Bronchial epithelial cell (primary cell): ENCODE measurements at regions not wholly inside any gene's neighbourhood (a gene's known extent, or its start where the extent isn't known, plus 50 kb on each side); places are given as distances from the start of the nearest gene placed in this dataset.

Experiments
- DNase-seq: peaks from one replicate; pipeline ENCODE4 v3.0.0-alpha.2; 2010; ENCODE audit warnings: low read depth
- FAIRE-seq: peaks from 2 replicates; lab custom pipeline; 2011; peaks lifted over from hg19 to GRCh38; lab: Jason Lieb, UNC
- H3K27me3 ChIP-seq: 2 replicates; pipeline ENCODE4 v1.5.1; 2011; ENCODE audit warnings: low read length; ENCODE audit not compliant: control insufficient read depth, insufficient read depth
- H3K36me3 ChIP-seq: 2 replicates; pipeline ENCODE4 v1.5.1; 2011; ENCODE audit warnings: low read length; ENCODE audit not compliant: control insufficient read depth, insufficient read depth
- H3K4me3 ChIP-seq: 2 replicates; pipeline ENCODE4 v1.5.1; 2011; ENCODE audit warnings: mild to moderate bottlenecking, low read depth, low read length, control low read depth
- TF ChIP-seq, protein P1 (sequence below): IDR thresholded peaks from 2 replicates; pipeline ENCODE4 v1.5.1; 2011; ENCODE audit warnings: mild to moderate bottlenecking, moderate library complexity, low read length, control low read depth, inconsistent platforms; ENCODE audit not compliant: insufficient read depth, severe bottlenecking

- DNase-seq (no peak), FAIRE-seq (no peak)
- Histone ChIP-seq H3K27me3 (no peaks in the 10 kb centered on the region), H3K4me3 (no peak overlapping the region), H3K36me3 (no peaks in the 10 kb centered on the region)
- TF ChIP-seq, protein P1, sequence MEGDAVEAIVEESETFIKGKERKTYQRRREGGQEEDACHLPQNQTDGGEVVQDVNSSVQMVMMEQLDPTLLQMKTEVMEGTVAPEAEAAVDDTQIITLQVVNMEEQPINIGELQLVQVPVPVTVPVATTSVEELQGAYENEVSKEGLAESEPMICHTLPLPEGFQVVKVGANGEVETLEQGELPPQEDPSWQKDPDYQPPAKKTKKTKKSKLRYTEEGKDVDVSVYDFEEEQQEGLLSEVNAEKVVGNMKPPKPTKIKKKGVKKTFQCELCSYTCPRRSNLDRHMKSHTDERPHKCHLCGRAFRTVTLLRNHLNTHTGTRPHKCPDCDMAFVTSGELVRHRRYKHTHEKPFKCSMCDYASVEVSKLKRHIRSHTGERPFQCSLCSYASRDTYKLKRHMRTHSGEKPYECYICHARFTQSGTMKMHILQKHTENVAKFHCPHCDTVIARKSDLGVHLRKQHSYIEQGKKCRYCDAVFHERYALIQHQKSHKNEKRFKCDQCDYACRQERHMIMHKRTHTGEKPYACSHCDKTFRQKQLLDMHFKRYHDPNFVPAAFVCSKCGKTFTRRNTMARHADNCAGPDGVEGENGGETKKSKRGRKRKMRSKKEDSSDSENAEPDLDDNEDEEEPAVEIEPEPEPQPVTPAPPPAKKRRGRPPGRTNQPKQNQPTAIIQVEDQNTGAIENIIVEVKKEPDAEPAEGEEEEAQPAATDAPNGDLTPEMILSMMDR, result no peak
These were observed 211.1 kb upstream of the CADM1 start for GRCh38 chr11:115715251-115715770.

DNA sequence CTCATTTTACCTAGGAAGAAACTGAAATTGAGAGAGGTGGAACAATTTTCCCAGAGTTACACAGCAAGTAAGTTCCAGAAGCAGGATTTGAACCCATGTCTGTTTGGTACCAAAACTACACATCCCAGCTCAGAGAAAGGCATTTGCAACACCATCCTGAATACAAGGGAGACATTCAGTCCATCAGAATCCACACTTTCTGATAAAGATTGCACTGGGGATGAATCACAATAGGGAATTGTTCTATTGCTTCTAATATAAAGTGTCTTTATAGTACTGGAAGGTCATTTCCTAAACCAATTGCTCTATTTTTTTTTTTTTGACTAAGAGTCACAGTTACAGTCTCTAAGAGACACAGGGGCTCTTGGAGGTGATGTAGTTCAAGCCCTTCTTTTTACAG, 208.1 kb upstream of the CADM1 start:
- Histone ChIP-seq H3K27me3 (no peaks in the 10 kb centered on the region), H3K36me3 (no peaks in the 10 kb centered on the region), H3K4me3 (no peak overlapping the region)
- FAIRE-seq, result no peak
- TF ChIP-seq, protein P1, result no peak
- DNase-seq, result no peak

- Histone ChIP-seq H3K36me3 (no peaks in the 10 kb centered on the region), H3K4me3 (no peak overlapping the region), H3K27me3 (no peaks in the 10 kb centered on the region)
- no peak for DNase-seq
- TF ChIP-seq, protein P1, result no peak
- no peak for FAIRE-seq
These were observed 206.8 kb upstream of the CADM1 start for GRCh38 chr11:115710980-115711379.

GRCh38 chr11:115710426-115710825, 206.2 kb upstream of the CADM1 start:
- Histone ChIP-seq H3K36me3 (no peaks in the 10 kb centered on the region), H3K27me3 (no peaks in the 10 kb centered on the region), H3K4me3 (no peak overlapping the region)
- TF ChIP-seq, protein P1, result no peak
- FAIRE-seq (no peak), DNase-seq (no peak)

DNA sequence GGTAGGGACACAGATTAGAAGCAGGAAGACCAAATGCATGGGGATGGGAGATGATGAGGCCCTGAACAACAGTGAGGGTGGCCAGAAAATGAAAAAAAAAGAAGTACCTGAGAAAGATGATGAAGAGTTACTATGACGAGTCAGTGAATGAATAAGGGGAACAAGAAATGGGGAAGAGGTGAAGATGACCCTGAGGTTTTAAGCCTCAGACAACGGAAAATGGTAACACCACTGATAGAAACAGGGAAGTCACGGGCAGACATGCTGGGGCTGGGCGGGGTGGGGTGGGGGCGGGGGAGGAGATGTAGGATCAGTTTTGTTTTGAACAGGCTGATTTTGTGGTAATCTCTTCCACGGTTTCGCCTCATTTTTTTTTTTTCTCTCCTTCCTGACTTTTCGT, 205.1 kb upstream of the CADM1 start:
- FAIRE-seq, result no peak
- no peaks in the 10 kb centered on the region for H3K27me3 ChIP-seq
- no peak for DNase-seq
- H3K4me3 ChIP-seq, result no peak overlapping the region
- TF ChIP-seq, protein P1, result no peak
- H3K36me3 ChIP-seq, result no peaks in the 10 kb centered on the region
